Chondrocyte (in vitro differentiated cells): ENCODE measurements at regions not wholly inside any gene's neighbourhood (a gene's known extent, or its start where the extent isn't known, plus 50 kb on each side); places are given as distances from the start of the nearest gene placed in this dataset.
A peak's percentile ranks its signal among the peaks of the same experiment; 100 is the strongest.

Source experiments
- DNase-seq: peaks from one replicate; pipeline ENCODE4 v3.0.0; 2021; ENCODE audit warnings: mixed read lengths, low spot score
- H3K27ac Mint-ChIP-seq: one replicate; pipeline ENCODE4 v1.8.0; 2021; ENCODE audit warnings: mild to moderate bottlenecking, moderate library complexity, mixed read lengths; ENCODE audit not compliant: unreplicated experiment
- H3K27me3 Mint-ChIP-seq: 2 replicates; pipeline ENCODE4 v1.8.0; 2021; ENCODE audit warnings: low read depth, mixed read lengths
- H3K36me3 Mint-ChIP-seq: 2 replicates; pipeline ENCODE4 v1.8.0; 2021; ENCODE audit warnings: low read depth, mixed read lengths
- H3K4me1 Mint-ChIP-seq: 2 replicates; pipeline ENCODE4 v1.8.0; 2021; ENCODE audit warnings: low read depth, mild to moderate bottlenecking, mixed read lengths
- H3K4me3 Mint-ChIP-seq: one replicate; pipeline ENCODE4 v1.8.0; 2021; ENCODE audit warnings: mild to moderate bottlenecking, moderate library complexity, mixed read lengths; ENCODE audit not compliant: unreplicated experiment
- H3K9me3 Mint-ChIP-seq: 2 replicates; pipeline ENCODE4 v1.8.0; 2021; ENCODE audit warnings: low read depth, mixed read lengths
- TF ChIP-seq, protein P1 (sequence below): fragments of 200-600 bp; sonication (generic); IDR thresholded peaks from 2 replicates; pipeline ENCODE4 v1.5.0; 2021; ENCODE audit warnings: antibody characterized with exemption, mild to moderate bottlenecking, moderate library complexity

- H3K36me3 Mint-ChIP-seq, result no peaks in the 10 kb centered on the region
- no peak overlapping the region for H3K4me3 Mint-ChIP-seq
- DNase-seq, result no peak
- no peaks in the 10 kb centered on the region for H3K9me3 Mint-ChIP-seq
- H3K4me1 Mint-ChIP-seq, result peaks cover 2% of the 10 kb centered on the region
- TF ChIP-seq, protein P1, sequence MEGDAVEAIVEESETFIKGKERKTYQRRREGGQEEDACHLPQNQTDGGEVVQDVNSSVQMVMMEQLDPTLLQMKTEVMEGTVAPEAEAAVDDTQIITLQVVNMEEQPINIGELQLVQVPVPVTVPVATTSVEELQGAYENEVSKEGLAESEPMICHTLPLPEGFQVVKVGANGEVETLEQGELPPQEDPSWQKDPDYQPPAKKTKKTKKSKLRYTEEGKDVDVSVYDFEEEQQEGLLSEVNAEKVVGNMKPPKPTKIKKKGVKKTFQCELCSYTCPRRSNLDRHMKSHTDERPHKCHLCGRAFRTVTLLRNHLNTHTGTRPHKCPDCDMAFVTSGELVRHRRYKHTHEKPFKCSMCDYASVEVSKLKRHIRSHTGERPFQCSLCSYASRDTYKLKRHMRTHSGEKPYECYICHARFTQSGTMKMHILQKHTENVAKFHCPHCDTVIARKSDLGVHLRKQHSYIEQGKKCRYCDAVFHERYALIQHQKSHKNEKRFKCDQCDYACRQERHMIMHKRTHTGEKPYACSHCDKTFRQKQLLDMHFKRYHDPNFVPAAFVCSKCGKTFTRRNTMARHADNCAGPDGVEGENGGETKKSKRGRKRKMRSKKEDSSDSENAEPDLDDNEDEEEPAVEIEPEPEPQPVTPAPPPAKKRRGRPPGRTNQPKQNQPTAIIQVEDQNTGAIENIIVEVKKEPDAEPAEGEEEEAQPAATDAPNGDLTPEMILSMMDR, result no peak
- peaks cover 6% of the 10 kb centered on the region for H3K27me3 Mint-ChIP-seq
- H3K27ac Mint-ChIP-seq, result no peak overlapping the region
These were observed 97.6 kb upstream of the RAB6C start for GRCh38 chr2:129881786-129882396.

DNA sequence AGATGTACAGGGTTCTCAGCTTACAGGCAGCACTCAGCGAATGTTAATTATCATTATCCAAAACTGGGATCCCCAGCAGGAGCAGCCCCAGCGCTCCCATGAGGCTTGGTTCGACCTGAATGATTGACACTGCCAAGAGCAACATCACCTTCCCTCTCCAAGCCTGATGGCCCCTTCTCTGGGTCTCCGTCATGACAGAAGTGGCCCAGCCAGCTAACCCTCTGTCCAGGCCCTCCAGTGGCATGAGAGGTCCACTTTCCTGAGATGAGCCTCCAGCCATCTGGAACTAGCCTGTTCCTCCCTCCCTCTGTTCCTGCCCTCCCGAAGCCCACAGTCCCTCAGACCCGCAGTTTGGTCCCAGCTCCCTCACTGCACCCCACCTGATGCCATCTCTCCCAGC is 97.0 kb upstream of the RAB6C start:
- TF ChIP-seq, protein P1, result no peak
- no peak overlapping the region for H3K4me3 Mint-ChIP-seq
- no peaks in the 10 kb centered on the region for H3K36me3 Mint-ChIP-seq
- no peaks in the 10 kb centered on the region for H3K9me3 Mint-ChIP-seq
- peaks cover 6% of the 10 kb centered on the region for H3K27me3 Mint-ChIP-seq
- DNase-seq, result no peak
- no peak overlapping the region for H3K27ac Mint-ChIP-seq
- H3K4me1 Mint-ChIP-seq, result no peaks in the 10 kb centered on the region

- H3K9me3 Mint-ChIP-seq, result no peaks in the 10 kb centered on the region
These were observed 96.3 kb upstream of the RAB6C start for GRCh38 chr2:129883121-129883520.

GRCh38 chr2:129884221-129884786 is 95.2 kb upstream of the RAB6C start:
- Mint-ChIP-seq H3K27ac (no peak overlapping the region), H3K9me3 (no peaks in the 10 kb centered on the region), H3K36me3 (no peaks in the 10 kb centered on the region), H3K4me1 (peaks cover 6% of the 10 kb centered on the region), H3K27me3 (peaks cover 6% of the 10 kb centered on the region), H3K4me3 (no peak overlapping the region)
- no peak for DNase-seq
- TF ChIP-seq, protein P1, result no peak

More at GRCh38 chr2:129883121-129883520, 96.3 kb upstream of the RAB6C start:
- Mint-ChIP-seq H3K4me3 (no peak overlapping the region), H3K27me3 (peaks cover 6% of the 10 kb centered on the region), H3K4me1 (no peaks in the 10 kb centered on the region), H3K36me3 (no peaks in the 10 kb centered on the region), H3K27ac (no peak overlapping the region)
- DNase-seq, result no peak
- TF ChIP-seq, protein P1, result no peak

DNA sequence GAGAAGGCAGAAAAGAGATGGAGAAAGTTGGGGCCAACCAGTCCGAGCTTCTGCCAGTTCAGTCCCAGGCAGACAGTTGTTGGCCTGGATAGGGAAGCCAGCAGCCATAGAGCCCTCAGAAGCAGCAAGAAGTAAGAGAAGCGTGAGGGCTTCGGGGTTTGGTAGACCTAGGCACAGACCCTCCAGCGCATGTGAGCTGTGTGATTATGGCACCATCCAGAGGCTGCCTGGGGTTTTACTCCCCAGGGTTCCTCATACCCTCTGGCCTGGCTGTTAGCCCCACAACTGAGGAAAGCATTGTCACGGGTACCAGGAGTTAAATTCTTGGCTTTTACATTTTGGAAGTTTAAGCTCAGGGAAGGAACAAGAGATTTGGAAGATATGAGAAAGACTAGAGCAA is 93.7 kb upstream of the RAB6C start:
- Mint-ChIP-seq H3K4me1 (peaks cover 6% of the 10 kb centered on the region), H3K27ac (no peak overlapping the region), H3K9me3 (no peaks in the 10 kb centered on the region), H3K27me3 (peaks cover 9% of the 10 kb centered on the region), H3K36me3 (no peaks in the 10 kb centered on the region), H3K4me3 (no peak overlapping the region)
- TF ChIP-seq, protein P1, result peak; percentile 28
- DNase-seq, result no peak
